ENCODE measurements at regions not wholly inside any gene's neighbourhood (a gene's known extent, or its start where the extent isn't known, plus 50 kb on each side); places are given as distances from the start of the nearest gene placed in this dataset.

DNA sequence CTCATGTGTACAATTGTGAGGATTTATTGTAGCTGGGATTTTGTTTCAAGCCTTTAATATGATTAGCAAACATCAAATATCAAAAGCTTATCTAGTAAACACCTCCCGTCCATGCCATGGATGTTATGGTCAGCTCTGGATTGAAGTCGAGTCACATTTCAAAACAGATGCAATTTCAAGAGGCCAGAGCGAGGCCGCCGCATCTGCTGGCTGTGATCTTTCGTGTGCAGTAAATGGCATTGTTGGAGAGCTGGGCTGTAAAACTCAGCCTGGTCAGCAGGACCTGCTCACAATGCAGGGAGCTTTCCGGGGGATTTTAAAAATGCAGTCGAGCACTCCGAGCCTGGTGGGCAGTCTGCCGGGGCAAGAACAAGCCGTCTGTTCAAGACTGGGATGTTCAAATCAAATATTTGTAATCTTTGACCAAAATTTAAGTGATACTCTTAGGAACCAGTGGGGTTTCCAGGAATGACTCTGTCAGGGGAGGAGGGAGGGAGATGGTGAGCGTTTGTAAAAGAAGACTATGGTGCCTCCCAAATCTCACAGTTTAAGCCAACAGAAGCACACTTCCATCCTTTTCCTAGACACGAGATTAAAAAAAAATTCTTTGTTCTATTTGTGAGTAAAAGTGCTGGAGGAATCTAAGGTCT is 97.6 kb downstream of the MYCN start:
- TF ChIP-seq, protein P1, sequence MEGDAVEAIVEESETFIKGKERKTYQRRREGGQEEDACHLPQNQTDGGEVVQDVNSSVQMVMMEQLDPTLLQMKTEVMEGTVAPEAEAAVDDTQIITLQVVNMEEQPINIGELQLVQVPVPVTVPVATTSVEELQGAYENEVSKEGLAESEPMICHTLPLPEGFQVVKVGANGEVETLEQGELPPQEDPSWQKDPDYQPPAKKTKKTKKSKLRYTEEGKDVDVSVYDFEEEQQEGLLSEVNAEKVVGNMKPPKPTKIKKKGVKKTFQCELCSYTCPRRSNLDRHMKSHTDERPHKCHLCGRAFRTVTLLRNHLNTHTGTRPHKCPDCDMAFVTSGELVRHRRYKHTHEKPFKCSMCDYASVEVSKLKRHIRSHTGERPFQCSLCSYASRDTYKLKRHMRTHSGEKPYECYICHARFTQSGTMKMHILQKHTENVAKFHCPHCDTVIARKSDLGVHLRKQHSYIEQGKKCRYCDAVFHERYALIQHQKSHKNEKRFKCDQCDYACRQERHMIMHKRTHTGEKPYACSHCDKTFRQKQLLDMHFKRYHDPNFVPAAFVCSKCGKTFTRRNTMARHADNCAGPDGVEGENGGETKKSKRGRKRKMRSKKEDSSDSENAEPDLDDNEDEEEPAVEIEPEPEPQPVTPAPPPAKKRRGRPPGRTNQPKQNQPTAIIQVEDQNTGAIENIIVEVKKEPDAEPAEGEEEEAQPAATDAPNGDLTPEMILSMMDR (IDR thresholded peaks at IDR 0.05; ENCODE audit: control extremely low read depth, extremely low read depth, low read depth, missing control alignments): no peak
- DNase-seq (ENCODE audit: extremely low spot score): no peak
- POLR2A ChIA-PET: no interaction called here
- CTCF ChIA-PET: interaction anchor here (1.0 kb wide), 1 partner anchor 9 kb away, joined by 3 read pairs; no protein-coding TSS in a partner anchor

DNA sequence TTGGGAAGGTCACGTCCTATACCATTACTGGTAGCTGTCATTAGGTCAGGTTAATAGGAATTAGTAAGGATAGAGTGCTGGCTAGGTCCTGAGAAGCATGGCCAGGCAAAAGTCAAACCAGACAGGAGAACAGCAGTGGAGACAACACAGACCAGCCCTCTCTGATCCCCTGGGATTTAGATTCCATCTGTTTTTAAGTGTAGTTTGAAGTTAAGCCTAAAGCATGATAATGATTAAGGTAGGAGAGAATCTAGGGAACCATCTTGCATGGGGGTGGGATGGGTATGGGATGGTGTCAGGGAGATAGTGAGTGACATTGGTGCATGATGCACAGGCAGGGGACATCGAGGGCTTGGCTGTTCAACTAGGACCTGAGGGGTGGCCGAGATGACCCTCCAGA is 96.6 kb downstream of the MYCN start:
- CTCF ChIA-PET: no interaction called here
- TF ChIP-seq, protein P1 (IDR thresholded peaks at IDR 0.05; ENCODE audit: control extremely low read depth, extremely low read depth, low read depth, missing control alignments): no peak
- POLR2A ChIA-PET: no interaction called here
- DNase-seq (ENCODE audit: extremely low spot score): no peak

DNA sequence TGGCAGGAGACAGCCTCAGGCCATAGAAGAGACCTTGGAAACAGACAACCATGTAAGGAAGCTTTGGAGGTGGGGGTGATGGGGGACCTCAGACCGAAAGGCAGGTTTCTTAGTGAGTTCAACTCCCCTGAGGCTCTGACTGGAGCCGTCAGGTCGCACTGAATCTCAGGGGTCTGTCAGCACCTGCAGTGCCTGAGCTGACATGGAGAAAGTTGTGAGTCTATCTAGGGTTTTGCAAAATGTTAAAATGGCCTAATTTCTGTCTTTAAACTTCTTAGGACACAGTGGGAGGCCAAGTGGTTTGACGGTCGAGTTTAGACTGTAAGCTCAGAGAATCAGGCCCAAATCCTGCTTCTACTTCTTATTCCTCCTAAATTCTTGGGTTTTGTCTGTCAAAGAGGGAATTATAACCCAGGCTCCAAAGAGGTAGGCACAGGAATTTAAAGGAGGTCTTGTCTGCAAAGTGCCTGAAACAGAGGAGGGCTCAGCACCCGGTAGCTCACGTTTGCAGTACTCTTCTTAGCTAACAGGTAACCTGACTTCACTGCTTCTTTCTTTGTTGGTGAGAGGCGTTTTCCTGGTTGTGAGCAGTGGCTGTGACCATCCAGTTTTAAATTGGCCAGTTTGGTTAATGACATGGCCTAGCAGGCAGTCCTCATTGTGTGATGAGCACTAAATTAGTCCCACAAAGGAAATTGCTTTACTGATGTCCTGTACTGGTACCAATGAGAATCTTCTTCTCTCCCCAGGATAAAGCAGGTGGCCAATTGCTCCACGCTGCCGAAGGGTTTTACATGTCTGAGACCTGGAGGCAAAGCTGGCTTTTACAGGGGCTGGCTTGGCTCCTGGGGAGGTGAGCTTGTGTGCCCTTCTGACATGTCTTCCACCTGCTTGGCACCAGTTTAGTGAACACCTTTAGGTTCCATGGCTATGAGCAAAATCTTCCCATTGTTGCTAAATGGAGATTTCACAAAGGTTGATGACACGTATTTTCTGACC is 95.7 kb downstream of the MYCN start:
- CTCF ChIA-PET: interaction anchor here (1.4 to 1.8 kb wide), 2 partner anchors 9 to 12 kb away, joined by 4 to 5 read pairs; no protein-coding TSS in a partner anchor

DNA sequence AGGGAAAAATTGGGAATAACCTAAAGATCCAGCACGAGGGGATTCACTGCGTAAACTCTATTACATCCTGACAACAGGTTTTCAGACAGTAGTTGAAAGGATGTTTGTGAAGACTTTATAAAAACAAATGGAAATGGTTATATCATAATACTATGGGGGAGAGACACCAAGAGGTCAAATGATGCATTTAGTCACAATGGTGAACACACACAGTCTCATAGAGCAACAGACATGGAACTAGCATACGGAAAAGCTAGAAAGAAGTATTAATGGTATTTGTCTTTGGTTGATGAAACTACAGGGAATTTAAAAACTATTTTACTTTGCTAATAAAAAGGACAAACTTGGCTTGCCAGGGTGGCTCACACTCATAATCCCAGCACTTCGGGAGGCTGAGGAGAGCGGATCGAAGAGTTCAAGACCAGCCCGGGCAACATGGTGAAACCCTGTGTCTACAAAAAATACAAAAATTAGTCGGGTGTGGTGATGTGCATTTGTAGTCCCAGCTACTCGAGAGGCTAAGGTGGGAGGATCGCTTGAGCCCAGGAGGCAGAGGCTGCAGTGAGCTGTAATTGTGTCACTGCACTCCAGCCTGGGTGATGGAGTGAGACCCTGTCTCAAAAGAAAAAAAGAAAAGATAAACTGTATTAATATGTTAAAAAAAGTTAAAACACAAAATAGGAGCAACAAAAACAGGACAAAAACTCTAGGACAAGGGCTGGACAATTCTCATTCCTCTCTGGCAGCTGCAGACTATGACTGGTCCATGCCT is 94.8 kb downstream of the MYCN start:
- CTCF ChIA-PET: interaction anchor here (1.4 to 1.8 kb wide), 2 partner anchors 8 to 11 kb away, joined by 4 to 5 read pairs; no protein-coding TSS in a partner anchor
- TF ChIP-seq, protein P1 (IDR thresholded peaks at IDR 0.05; ENCODE audit: control extremely low read depth, extremely low read depth, low read depth, missing control alignments): no peak

More for the DNA sequence above, 95.7 kb downstream of the MYCN start:
- TF ChIP-seq, protein P1 (IDR thresholded peaks at IDR 0.05; ENCODE audit: control extremely low read depth, extremely low read depth, low read depth, missing control alignments): no peak
- POLR2A ChIA-PET: no interaction called here
- DNase-seq (ENCODE audit: extremely low spot score): no peak

DNA sequence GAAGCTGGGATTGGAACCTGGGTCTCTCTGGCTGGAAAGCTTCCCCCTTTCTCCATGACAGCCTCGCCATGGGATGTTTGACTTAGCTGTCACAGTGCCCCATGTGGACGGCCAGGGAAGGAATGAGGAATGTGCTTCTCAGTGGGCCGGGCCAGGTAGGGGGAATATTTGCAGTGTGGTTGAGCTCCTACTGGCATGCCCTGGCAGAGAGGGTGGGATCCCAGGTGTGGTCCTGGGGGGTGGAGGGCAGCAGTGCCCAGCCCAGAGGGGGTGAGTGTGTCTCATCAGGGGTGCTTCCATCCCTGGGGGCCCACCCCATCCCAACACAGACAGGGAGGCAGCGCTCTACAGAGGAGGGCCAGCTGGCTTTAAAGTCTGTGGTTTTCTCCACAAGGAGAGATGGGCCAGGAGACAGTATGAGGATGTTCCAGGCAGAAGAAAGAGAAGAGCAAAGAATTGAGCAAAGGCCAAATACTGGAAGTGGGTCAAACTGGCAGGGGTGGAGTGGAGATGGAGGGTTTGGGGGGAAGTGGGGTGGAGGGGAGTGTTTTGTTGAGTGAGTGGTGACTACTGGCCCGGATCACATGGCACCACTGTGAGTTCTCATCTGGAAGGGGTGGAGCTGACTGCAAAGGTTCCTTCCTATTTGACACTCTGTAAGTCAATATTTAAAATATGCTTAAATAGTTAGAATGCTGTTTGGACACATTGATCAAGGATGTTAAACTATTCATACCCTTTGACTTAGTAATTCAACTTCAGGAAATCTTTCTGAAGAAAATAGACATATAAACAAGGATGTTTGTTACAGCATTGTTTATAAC is 94.0 kb downstream of the MYCN start:
- TF ChIP-seq, protein P1 (IDR thresholded peaks at IDR 0.05; ENCODE audit: control extremely low read depth, extremely low read depth, low read depth, missing control alignments): no peak
- ChIA-PET POLR2A (no interaction called here), CTCF (no interaction called here)
- no peak for DNase-seq (ENCODE audit: extremely low spot score)

More for the DNA sequence above, 94.8 kb downstream of the MYCN start:
- POLR2A ChIA-PET: no interaction called here
- no peak for DNase-seq (ENCODE audit: extremely low spot score)

Data from GM10248 (cell line).